Psoas muscle (tissue), 7 donors: ENCODE measurements at regions not wholly inside any gene's neighbourhood (a gene's known extent, or its start where the extent isn't known, plus 50 kb on each side); places are given as distances from the start of the nearest gene placed in this dataset.
A peak's percentile ranks its signal among the peaks of the same experiment; 100 is the strongest.

ENCODE experiments used
- ATAC-seq, 4 donors: fragments of 200-7000 bp; cut with Tn5 transposase; one replicate each; pipeline ENCODE4 v1.9.1; 2020; ENCODE audit warnings: moderate library complexity in 3 of 4, mild to moderate bottlenecking in 2 of 4
- DNase-seq, 2 donors: peaks; one replicate each; pipeline ENCODE4 v3.0.0-alpha.2; 2020
- H3K27ac ChIP-seq: fragments of 200-600 bp; one replicate; pipeline ENCODE4 v1.8.0; 2022
- H3K27me3 ChIP-seq, 3 donors: fragments of 200-600 bp in 1 of 3; one replicate each; pipeline versions ENCODE4 v1.6.1 to v1.8.0; 2013 to 2022; ENCODE audit warnings: low read length in 2 of 3, mild to moderate bottlenecking in 2 of 3, moderate library complexity in 1 of 3; ENCODE audit not compliant: insufficient read depth in 3 of 3
- H3K36me3 ChIP-seq, 2 donors: fragments of 200-600 bp in 1 of 2; one replicate each; pipeline versions ENCODE4 v1.6.1 to v1.8.0; 2013 to 2022; ENCODE audit warnings: low read depth in 1 of 2, mild to moderate bottlenecking in 1 of 2, moderate library complexity in 1 of 2; ENCODE audit not compliant: insufficient read depth in 1 of 2
- H3K4me1 ChIP-seq: fragments of 200-600 bp; one replicate; pipeline ENCODE4 v1.8.0; 2022
- H3K4me3 ChIP-seq: fragments of 200-600 bp; one replicate; pipeline ENCODE4 v1.8.0; 2022; ENCODE audit warnings: mild to moderate bottlenecking
- H3K9me3 ChIP-seq: fragments of 200-600 bp; one replicate; pipeline ENCODE4 v1.8.0; 2022
- WGBS, 3 donors: extraction: QIAGEN DNeasy Blood & Tissue Kit; methylation state at CpG; one replicate each; pipeline versions ENCODE4 v1.1.6 to v1.1.7; 2013; 5-methylcytosine and 5-hydroxymethylcytosine counted together
- intact Hi-C, 2 donors: fragments of 100-400 bp; cut with DNase I; formaldehyde crosslinking; loops; one replicate each; pipeline versions ENCODE4 v1.11.0 to v1.14.2; 2022
- TF ChIP-seq, protein P1 (sequence below): fragments of 200-600 bp; IDR thresholded peaks from one replicate; pipeline ENCODE4 v1.8.0; 2022; ENCODE audit warnings: antibody characterized with exemption
- donor health status: healthy with polysubstance abuse.
- donor health status: DM: no; HTN: no; CAD: no; lungs with moderate emphysema.
- donor health status: Bipolar disorder and iron deficiency.
- donor health status: healthy.
- donor health status: DM: yes; HTN: yes; CAD: no.
- donor health status: DM: no; HTN: no; CAD: no.
- donor health status: DM: yes; HTN: yes; CAD: no.

DNA sequence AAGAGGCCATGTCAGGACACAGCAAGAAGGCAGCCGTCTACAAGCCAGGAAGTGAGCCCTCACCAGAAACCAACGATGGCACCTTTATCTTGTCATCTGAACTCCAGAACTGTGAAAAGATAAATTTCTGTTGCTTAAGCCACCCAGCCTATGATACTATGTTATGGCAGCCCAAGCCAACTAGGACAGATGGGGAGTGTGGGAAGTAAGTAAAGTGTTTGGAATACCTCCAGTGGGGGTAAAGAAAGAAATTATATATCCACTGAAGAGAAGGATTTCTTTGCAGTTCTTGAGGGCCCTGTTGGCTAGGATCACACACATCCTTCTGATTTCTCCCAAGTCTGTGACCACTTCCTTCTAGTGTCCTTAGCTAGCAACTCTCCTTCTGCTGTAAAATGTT is 384.4 kb downstream of the TNS3 start:
- no peak overlapping the region for H3K4me3 ChIP-seq
- no peaks in the 10 kb centered on the region for H3K36me3 ChIP-seq
- ATAC-seq = no peak
- intact Hi-C loops = no loop called here
- DNase-seq = no peak
- no peaks in the 10 kb centered on the region for H3K27me3 ChIP-seq
- no peak overlapping the region for H3K27ac ChIP-seq
- 45 to 80% (median 47%) methylated on average over 2 of the region's 2 CpGs for WGBS, 3 donors
- peaks cover 5% of the 10 kb centered on the region for H3K4me1 ChIP-seq
- TF ChIP-seq, protein P1, sequence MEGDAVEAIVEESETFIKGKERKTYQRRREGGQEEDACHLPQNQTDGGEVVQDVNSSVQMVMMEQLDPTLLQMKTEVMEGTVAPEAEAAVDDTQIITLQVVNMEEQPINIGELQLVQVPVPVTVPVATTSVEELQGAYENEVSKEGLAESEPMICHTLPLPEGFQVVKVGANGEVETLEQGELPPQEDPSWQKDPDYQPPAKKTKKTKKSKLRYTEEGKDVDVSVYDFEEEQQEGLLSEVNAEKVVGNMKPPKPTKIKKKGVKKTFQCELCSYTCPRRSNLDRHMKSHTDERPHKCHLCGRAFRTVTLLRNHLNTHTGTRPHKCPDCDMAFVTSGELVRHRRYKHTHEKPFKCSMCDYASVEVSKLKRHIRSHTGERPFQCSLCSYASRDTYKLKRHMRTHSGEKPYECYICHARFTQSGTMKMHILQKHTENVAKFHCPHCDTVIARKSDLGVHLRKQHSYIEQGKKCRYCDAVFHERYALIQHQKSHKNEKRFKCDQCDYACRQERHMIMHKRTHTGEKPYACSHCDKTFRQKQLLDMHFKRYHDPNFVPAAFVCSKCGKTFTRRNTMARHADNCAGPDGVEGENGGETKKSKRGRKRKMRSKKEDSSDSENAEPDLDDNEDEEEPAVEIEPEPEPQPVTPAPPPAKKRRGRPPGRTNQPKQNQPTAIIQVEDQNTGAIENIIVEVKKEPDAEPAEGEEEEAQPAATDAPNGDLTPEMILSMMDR = no peak
- no peaks in the 10 kb centered on the region for H3K9me3 ChIP-seq

DNA sequence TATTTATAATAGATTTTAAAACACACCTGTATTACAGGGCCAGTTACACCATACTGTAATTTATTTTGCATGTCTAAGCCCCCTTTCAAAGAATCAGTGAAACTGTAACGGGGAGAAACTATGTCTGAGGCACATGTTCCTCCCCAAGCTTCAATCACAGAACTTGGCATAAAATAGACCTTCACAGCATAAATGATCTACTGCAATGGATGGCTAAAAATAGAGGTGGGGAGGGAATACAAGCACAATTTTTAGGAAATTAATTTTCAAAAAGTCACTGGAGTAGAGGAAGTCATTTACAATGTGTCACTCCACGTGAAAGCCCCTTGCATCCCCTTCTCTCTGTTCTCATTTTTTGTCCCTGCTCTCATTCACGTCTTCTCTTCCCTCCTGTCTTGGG is 385.2 kb downstream of the TNS3 start:
- Histone ChIP-seq H3K9me3 (no peaks in the 10 kb centered on the region), H3K27me3 (no peaks in the 10 kb centered on the region), H3K27ac (no peak overlapping the region), H3K36me3 (no peaks in the 10 kb centered on the region), H3K4me3 (no peak overlapping the region), H3K4me1 (peaks cover 5% of the 10 kb centered on the region)
- TF ChIP-seq, protein P1 = no peak
- ATAC-seq (no peak), DNase-seq (no peak)
- WGBS, 3 donors = 62 to 80% (median 64%) methylated on average over 3 of the region's 3 CpGs
- intact Hi-C loops = no loop called here

DNA sequence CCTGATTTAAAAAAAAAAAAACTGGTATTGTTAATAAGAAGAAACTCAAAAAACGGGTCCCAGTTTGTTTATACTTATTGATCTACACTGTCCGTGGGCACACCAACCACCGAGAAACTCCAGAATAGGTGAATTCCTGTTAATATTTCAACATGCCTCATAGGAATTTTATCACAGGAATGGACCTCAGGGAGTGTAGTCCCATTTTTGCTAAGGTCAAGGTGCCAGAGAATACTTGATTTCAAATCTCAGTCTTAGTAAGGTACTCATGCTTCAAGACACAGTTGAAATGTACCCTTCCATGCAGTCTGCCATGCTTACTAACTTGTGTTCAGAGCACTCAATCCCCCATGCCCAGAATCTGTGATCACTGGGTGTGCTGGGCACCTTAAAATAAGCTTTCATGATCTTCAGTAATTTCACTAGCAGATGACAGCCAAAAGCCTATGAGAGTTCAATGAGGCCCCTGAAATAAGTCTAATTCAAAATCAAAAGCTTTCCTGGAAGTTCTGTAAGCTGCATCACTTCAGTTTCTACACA is 385.7 kb downstream of the TNS3 start:
- ATAC-seq = no peak

DNA sequence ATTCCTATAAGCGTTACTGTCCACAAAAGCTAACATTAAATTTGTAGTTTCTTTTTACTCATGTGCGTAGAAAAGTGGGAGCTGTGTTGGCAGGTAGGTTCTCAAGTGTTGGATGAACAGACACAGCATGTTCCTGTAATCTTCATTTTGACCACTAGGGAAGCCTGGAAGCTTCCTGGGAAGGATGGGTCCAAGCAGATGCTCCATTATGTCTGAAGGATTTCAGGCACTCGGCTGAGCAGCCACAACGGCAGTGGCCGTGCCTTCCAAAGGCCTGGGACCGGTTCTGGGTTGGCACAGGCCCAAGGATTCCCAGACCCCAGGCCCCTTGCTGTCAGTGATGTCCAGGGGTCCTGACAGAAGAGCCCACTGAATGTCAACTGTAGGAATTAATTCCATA is 386.3 kb downstream of the TNS3 start:
- intact Hi-C loops = no loop called here
- 84 to 88% (median 86%) methylated on average over 6 of the region's 6 CpGs for WGBS, 3 donors
- DNase-seq = no peak
- no peaks in the 10 kb centered on the region for H3K36me3 ChIP-seq
- H3K4me3 ChIP-seq = no peak overlapping the region
- H3K9me3 ChIP-seq = no peaks in the 10 kb centered on the region
- H3K4me1 ChIP-seq = peaks cover 5% of the 10 kb centered on the region
- no peak for ATAC-seq
- H3K27ac ChIP-seq = no peak overlapping the region
- TF ChIP-seq, protein P1 = peak; percentile 6
- no peaks in the 10 kb centered on the region for H3K27me3 ChIP-seq

More for the DNA sequence above, 385.7 kb downstream of the TNS3 start:
- Histone ChIP-seq H3K4me1 (peaks cover 5% of the 10 kb centered on the region), H3K4me3 (no peak overlapping the region), H3K36me3 (no peaks in the 10 kb centered on the region), H3K27ac (no peak overlapping the region), H3K27me3 (no peaks in the 10 kb centered on the region), H3K9me3 (no peaks in the 10 kb centered on the region)
- intact Hi-C loops = no loop called here
- TF ChIP-seq, protein P1 = no peak
- 75 to 97% (median 85%) methylated on average over 3 of the region's 3 CpGs for WGBS, 3 donors
- no peak for DNase-seq

DNA sequence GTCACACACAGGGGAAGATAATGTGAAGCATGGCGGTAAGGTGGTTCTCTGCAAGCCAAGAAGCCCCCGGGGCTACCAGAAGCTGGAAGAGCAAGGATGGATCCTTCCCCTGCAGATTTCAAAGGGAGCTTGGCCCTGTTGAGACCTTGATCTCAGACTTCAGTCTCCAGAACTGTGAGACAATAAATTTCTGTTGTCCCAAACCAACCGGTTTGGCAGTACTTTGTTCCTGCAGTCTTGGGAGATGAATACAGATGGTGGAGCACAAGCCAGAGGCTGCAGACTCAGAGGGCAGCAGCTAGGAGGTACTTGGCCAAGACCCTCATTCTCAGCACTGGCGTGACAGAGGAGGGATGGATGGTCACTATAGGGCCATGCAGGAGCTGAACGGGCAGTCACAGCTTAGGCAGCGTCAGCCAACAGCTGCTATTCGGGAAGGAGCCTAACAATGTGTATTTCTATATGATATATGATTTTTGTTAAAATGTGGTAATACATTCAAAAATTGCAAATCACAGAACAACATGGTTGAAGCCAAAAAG is 387.3 kb downstream of the TNS3 start:
- no peak overlapping the region for H3K4me3 ChIP-seq
- peaks cover 5% of the 10 kb centered on the region for H3K4me1 ChIP-seq
- DNase-seq (no peak), ATAC-seq (no peak)
- intact Hi-C loops = no loop called here
- H3K27ac ChIP-seq = no peak overlapping the region
- TF ChIP-seq, protein P1 = no peak
- H3K9me3 ChIP-seq = no peaks in the 10 kb centered on the region
- H3K36me3 ChIP-seq = no peaks in the 10 kb centered on the region
- 70 to 93% (median 76%) methylated on average over 7 of the region's 7 CpGs for WGBS, 3 donors
- H3K27me3 ChIP-seq = no peaks in the 10 kb centered on the region
